Right renal cortex interstitium (tissue), 3 donors: ENCODE measurements at regions not wholly inside any gene's neighbourhood (a gene's known extent, or its start where the extent isn't known, plus 50 kb on each side); places are given as distances from the start of the nearest gene placed in this dataset.
A peak's percentile ranks its signal among the peaks of the same experiment; 100 is the strongest.
"Not testable (repeated sequence)": the region's sequence is repeated elsewhere in the genome, so short reads cannot be mapped to it uniquely, and the experiment has no call there.

Experiments used
- DNase-seq, 3 donors: peaks; one replicate each; pipeline ENCODE4 v3.0.0-alpha.2; 2013; ENCODE audit warnings: low read depth in 3 of 3, low spot score in 2 of 3

- DNase-seq, result no peak
Measured at GRCh38 chr2:62412347-62412742, 93.7 kb downstream of the TMEM17 start.

GRCh38 chr2:62410926-62411456 lies 95.0 kb downstream of the TMEM17 start:
- DNase-seq, result no peak

- no peak for DNase-seq
Measured at GRCh38 chr2:62410015-62410453, 96.0 kb downstream of the TMEM17 start.

GRCh38 chr2:62409442-62409841 lies 96.6 kb downstream of the TMEM17 start:
- no peak for DNase-seq

GRCh38 chr2:62408241-62408677 lies 97.7 kb downstream of the TMEM17 start:
- no peak for DNase-seq

- DNase-seq, result no peak
Measured at GRCh38 chr2:62407838-62408237, 98.2 kb downstream of the TMEM17 start.

- DNase-seq, result no peak
Measured at GRCh38 chr2:62407401-62407800, 98.6 kb downstream of the TMEM17 start.

GRCh38 chr2:62406573-62407043 lies 99.4 kb downstream of the TMEM17 start:
- DNase-seq, result no peak

GRCh38 chr2:62404913-62405312 lies 101.1 kb downstream of the TMEM17 start:
- DNase-seq, result no peak

GRCh38 chr2:62402156-62402555 lies 103.8 kb downstream of the TMEM17 start:
- no peak for DNase-seq

- no peak for DNase-seq
Measured at GRCh38 chr2:62398356-62398755, 107.6 kb downstream of the TMEM17 start.

- no peak for DNase-seq
Measured at GRCh38 chr2:62396880-62397279, 109.1 kb downstream of the TMEM17 start.

- no peak for DNase-seq
Measured at GRCh38 chr2:62393293-62393692, 112.7 kb downstream of the TMEM17 start.

GRCh38 chr2:62391696-62392095 lies 114.3 kb downstream of the TMEM17 start:
- no peak for DNase-seq

GRCh38 chr2:62386378-62386777 lies 119.6 kb downstream of the TMEM17 start:
- DNase-seq, result not testable (repeated sequence)

- DNase-seq, result no peak
Measured at GRCh38 chr2:62383846-62384245, 122.1 kb downstream of the TMEM17 start.

GRCh38 chr2:62382757-62383156 lies 123.2 kb downstream of the TMEM17 start:
- DNase-seq, result no peak

GRCh38 chr2:62382122-62382521 lies 123.9 kb downstream of the TMEM17 start:
- no peak for DNase-seq

GRCh38 chr2:62381656-62382055 lies 124.3 kb downstream of the TMEM17 start:
- no peak for DNase-seq

- no peak for DNase-seq
Measured at GRCh38 chr2:62379566-62379965, 126.4 kb downstream of the TMEM17 start.

- DNase-seq, result peak in 2 of 3 donors; percentile 39 to 60
Measured at GRCh38 chr2:62375113-62375420, 130.9 kb downstream of the TMEM17 start.

- no peak for DNase-seq
Measured at GRCh38 chr2:62374301-62375112, 131.5 kb downstream of the TMEM17 start.
